HG03439 (cell line): ENCODE measurements at regions not wholly inside any gene's neighbourhood (a gene's known extent, or its start where the extent isn't known, plus 50 kb on each side); places are given as distances from the start of the nearest gene placed in this dataset.

Experiments
- ATAC-seq: cut with Tn5 transposase; IDR thresholded peaks from one replicate; pipeline ENCODE4 v1.9.1; 2021; ENCODE audit warnings: mild to moderate bottlenecking, moderate library complexity; ENCODE audit not compliant: unreplicated experiment

DNA sequence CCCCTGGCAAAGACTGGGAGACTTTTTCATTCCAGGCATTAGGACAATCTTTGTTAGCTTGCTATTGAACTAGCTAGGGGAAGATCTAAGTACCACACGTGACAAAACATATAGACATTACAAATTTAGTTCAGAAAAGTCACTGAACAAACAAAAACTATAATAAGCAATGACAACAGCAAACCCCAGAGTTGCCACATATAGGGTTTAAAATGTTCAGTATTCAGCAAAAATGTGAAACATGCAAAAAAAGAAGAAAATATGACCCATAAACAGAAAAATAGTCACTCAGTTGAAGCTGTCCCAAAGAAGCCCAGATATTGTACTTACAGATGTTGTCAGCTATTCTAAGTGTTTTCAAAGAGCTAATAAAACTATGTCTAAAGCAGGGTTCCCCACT lies 431.1 kb upstream of the CDH2 start:
- no peak for ATAC-seq

DNA sequence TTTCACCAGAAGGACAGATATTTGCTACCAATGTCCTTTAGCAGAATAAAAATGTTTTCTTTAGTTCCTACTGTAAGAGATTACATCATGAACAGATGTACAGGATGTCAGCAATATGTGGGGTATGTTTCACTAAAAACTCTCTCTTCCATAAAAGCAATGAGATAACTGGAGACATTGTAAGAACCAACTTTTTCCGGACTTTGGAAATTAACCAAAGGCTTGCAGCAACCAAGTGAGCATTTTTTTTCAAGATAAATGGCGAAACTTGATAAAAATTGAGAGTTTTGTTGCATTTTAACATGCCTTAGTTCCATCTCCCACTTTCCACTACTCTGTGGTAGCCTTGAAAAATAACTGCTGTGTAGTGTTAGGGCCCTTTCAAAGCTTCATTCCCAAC lies 429.8 kb upstream of the CDH2 start:
- ATAC-seq: no peak

DNA sequence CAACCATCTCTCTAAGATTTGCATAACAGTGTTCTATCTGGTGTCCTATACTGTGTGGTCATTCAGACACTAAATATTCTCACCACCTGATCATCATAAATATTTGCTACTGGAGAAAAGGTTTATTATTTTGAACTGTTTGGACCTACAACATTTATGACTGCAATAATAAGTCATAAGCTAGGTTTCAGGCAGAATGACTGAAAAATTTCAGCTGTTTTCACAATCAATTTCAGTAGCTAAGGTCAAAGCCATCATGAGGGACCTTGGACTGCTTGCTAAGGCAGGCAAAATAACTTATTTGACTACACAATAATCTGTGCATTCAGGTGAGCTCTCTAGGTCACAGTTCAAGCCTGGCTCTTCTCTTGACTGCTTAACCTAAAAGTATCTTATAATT lies 425.5 kb upstream of the CDH2 start:
- ATAC-seq: no peak

DNA sequence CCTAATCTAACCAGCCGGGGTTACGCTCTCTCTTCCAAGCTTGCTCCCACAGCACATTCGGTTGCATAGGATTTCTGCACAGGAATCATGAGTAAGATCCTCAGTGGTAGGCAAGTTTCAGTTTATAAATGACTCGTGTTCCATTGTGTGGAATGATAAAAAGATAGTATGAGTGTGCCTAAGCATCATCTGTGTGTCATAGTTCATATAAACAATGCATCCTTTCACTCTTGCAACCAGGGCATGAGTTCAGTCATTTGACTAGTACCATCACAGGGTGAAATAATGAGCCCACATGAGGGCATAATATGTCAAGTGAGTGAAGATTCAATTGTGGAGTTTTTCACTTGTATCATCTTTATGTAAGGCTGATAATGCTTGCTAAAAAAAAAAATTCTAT lies 417.1 kb upstream of the CDH2 start:
- ATAC-seq: no peak

DNA sequence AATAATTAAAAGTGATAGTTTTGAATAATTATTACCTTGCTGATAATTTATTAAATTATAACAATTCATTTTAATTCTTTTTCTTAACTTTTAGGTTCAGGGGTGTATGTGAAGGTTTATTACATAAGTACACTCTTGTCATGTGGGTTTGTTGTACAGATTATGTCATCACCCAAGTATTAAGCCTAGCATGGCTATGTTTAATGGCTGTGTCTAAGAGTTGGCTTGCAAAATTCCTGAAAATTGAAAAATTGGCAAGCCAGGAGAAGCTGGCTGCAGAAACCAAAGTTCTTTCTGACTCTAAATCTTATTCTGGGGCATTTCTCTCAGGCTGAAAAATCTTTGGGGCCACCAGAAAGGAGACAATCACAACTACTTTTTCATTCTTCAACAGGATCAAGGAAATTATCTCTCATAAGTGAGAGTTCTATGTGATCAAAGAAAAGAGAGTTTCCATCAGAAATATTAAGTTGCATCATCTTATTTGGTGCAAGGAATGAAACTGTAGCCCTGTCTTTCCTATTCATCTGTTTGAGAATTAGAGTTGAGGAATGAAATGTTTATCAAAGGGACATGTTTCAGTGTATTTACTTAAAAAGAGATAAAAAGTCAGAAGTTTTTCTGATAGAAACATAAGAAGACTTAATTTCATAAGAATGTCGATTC lies 412.1 kb upstream of the CDH2 start:
- no peak for ATAC-seq

DNA sequence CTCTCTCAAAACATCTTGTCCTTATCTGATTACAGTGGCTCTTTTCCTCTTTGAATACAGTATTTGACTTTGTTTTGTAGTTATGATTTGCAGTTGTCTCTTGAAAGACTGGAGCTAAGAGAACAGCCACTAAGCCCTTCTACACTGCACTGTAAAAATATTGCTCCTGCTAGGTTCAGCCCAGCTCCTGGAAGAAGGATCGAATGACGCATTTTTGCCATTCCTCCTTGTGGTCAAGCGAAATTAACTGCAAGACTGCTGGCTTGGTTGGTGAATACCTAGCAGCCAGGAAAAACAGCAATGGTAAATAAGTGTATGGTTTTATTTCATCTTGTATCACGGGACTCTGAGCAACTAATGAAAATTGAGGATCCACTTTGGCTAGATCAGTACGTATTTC lies 407.8 kb upstream of the CDH2 start:
- no peak for ATAC-seq

DNA sequence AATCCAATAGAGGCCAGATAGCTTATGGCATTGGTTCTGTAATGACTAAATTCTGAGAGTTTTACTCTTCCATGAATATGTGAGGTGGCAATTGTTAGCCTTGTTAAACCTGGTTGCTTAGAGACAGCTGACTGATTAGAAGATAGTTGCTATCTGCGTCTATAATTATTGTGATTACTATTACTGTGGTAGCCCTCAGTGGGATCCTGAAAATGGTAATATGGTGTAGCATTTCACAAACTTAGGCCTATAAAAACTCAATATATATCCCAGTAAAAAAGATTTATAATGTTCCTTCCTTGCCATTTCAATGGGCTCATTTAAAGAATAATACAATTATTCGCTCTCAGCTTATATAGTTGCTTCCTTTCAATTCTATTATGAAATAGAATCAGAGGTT lies 405.8 kb upstream of the CDH2 start:
- no peak for ATAC-seq

DNA sequence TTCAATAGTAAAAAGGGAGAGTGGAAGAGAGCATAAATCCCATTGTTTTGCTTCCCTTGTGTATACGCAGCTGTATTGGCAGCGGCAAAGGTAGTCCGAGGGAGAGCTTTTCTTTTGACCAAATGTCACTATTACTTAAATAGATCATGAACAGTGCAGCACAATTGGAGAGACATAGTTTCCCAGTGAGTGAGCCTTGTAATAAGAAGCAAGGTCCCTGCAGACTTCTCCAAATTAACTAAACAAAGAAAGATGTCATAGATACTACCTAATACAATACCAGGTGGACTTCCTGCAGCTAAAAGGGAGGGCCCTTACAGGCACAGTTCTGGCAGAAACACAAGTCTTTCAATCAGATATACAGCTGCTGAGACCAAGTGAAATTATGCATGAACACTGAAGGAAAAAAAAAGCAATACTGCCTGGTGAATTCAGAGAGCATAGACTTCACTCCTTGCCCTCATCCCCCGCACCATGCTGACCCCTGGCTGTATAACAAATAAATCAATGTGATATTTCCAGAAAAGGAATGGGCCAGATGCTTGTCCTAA lies 404.7 kb upstream of the CDH2 start:
- no peak for ATAC-seq

DNA sequence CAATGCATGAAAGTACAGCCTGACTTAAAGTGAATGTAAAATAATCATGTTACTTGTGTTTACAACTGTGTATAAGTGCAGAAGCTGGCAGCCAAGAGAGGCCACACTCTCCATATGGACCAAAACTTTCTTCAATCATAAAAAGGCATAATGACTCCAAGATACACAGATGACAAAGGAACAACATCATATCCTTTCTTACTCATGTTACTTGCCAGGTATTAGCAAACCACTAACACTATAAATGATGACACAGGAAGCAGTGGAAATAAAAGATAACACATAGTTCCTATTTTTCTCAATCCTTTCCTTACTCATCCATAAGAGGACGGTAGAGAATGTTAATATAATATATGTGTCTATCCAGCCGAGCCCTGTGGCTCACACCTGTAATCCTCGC lies 400.0 kb upstream of the CDH2 start:
- no peak for ATAC-seq

DNA sequence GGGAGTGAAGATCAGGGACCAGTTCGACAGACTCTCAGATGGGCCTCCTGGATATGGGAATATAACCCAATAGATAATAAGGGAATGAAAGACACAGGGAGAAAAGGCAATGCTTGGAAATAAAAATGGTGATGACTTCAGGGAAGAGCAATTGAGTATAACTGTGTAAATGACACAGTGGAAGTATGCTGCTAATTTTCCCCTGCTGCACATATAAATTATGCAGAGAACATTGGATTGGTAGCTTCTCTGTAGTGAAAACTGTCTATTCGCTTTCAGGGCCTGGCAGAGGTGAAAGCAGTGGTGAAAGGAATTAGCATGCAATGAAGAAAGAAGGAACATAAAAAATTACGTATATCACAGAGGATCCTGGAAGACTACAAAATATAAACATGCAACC lies 398.2 kb upstream of the CDH2 start:
- no peak for ATAC-seq

DNA sequence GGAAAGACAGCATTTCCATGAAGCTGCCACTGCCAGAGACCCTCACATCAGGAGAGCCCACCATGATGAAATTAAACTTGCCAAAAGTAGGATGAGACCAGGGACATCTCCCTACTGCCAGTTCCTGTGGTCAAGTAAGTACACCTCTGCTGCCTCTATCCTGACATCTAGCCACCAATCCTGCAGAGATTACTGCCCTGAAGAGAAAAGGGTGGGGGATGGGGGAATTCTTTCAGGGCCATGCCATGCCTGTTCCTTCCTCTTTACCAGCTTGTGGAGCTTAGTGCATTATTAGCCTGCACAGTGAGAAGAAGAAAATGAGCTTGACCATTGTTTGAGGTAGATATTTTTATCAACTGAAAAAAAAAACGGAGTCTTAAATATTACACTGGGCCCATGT lies 397.2 kb upstream of the CDH2 start:
- no peak for ATAC-seq

DNA sequence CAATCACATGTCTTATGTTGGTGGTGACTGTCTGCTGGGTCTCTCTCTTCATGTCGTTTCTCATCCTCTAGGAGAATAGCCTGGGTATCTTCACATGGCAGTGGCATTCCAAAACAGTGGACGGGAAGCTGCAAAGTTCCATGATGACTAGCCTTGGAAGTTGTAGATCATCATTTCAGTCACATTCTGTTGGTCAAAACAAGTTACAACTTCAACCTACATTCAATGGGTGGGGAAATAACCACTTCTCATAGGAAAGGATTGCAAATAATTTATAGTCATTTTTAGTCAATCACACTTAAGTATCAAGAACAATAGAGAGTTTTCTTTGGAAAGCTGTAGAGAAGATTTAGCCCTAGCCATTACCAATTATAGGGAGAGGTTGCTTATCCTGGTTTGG lies 395.0 kb upstream of the CDH2 start:
- ATAC-seq: no peak

DNA sequence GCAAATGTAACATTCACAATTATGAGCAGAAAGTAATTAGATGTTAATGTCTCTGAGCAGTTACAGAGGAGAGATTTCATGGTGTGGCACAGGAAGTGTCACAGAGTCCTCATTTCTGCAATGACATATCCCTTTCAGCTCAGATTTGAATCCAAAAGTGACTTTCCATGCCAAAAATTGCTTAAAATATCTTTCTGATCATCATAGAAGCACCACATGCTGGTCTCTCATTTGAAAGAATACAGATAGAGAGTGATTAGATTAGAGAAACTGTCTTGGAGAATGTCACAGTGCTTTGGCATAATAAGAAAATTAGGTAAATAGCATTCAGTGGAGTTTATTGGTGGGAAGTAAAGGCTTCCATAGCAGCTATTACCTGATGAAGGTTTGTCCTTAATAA lies 383.4 kb upstream of the CDH2 start:
- ATAC-seq: no peak

DNA sequence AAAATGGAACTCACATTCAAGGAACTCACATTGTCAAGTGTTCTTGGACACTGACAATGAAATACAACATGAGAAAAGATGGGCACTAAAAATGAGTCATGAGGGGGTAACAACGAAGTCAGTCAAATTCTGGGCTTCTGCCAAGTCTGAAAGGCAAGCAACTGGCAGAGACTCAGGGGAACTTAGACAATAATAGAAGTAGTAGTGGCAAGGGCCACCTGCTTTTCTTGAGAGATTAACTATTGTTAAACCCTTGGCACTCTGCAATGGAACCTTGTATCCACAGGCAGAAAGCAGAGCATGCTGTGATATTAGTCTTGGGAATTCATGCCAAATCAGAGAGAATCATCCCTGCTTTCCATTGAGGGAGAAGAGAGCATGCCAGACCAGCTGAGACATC lies 382.6 kb upstream of the CDH2 start:
- no peak for ATAC-seq

DNA sequence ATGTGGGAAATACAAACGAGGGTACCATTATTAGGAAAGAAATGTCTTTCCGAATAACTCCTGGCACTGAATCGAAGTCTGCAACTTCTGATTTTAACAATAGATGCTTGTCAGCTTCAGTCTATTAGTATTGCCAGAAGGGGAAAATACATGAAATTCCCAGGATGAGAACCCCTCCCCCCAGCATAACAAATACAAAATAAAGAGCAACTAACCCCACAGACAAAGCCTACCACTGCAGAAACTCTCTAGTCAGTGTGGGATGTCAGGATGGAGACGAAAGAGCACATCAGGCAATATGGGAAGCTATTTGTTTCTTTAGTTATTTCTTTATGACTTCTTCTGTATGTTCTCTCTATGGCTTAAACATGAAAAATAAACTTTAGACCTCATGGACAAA lies 365.0 kb upstream of the CDH2 start:
- no peak for ATAC-seq

DNA sequence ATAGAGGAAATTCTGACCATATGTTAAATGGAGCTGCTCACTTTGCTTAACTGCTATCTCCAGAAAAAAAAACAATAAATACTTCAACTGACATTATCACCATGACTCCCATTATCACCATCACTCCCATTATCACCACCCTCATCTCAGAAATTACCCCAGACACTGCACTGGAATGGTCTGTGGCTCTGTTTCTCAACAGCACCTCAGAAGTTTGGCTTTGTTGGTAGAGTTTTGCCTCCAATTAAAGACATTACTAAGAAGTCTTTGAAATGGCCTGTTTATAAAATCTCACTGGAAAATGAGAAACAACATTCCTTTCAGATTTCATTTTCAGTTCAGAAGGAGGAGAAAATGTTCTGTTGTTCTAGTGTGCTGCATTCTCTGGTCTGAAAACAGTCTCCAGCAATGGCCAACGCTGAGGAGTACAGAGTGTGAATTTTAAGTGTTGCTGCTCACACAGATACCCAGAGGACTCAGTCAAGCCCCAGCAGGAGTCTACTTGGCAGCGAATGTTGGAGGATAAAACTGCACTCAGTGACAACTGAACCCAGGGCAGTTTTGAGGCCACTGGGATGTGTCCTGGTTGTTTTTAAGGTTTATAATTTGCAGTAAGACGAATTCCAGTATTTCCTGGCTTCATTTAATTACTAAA lies 364.5 kb upstream of the CDH2 start:
- ATAC-seq: no peak

DNA sequence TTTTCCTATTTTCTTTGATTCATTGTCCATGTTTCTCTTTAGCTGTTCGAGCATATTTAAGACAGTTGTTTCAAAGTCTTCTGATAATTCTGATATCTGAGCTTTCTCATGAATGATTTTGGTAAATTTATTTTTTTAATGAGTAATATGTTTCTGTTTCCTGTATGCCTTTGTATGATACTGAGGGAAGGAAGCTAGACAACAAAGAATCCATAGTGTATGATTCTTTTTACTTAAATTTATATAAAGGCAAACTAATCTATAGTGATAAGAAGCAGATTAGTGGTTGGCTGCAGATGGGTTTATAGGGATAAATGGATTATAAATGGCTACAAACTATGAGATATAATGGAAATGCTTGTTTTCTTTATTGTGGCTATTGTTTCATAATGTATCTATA lies 352.7 kb upstream of the CDH2 start:
- ATAC-seq: no peak

DNA sequence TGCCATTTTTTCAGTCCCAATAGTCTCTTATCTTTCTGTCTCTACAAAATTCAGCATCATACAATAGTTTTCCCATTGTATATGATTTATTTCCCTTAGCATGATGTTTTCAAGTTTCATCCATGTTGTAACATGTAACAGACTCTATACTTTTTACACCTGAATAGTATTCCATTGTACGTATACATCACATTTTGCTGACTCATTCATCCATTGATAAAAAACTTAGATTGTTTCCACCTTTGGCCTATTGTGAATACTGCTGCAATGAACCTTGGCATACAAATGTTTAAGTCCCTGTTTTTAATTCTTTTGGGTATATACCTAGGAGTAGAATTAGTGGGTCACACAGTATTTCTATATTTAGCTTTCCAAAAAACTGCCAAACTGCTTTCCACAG lies 349.3 kb upstream of the CDH2 start:
- ATAC-seq: no peak

DNA sequence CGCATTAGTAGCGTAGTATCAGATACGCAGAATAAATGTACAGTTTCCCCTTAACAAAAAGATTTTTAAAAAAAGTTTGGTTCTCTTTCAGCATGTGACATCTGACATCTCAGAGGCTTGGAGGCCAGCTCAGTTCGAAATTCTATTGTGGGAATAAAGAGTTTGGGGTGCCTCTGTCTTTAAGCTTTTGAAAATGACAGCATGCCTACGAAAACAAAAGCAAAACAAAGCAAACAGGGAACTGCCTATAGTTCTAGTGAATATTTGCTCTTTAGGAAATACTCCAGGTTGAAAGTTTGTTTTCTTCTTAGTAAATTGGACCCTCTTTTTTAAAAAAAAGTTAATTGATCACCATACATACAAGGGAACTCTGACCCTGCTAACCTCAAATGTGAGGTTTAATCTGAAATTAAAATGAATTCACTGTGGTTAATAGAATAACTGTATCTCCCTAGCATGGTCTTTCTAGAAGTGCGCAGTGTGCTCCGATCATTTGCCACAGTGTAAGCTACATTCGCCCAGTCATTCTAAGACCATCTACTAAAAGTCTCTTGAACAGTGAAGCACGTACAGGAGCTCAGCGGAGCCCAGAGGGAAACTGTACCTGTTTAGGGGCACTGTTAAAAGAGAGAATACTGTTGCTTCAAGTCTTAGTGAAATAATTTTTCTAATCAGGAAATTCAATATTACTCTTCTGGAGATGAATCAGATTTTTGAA lies 347.0 kb upstream of the CDH2 start:
- no peak for ATAC-seq

DNA sequence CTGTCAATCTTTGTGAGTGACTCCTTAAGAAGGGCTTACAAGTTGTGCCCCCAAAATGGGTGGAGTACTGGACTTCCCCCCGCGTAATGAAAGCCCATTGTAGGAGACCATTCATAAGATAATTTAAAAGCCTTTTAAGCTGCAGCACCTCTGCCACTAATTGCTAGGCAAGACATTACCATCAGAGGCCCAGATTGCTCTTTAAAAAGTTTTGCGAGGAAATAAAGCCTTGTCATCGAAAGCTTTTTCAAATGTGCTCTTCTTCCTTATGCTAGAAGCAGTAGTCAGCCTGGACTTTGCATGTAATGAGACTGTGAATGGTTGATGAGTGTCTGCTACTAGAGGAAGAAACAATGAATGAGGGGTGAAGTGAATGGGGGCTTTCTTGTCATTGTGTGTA lies 345.3 kb upstream of the CDH2 start:
- no peak for ATAC-seq

DNA sequence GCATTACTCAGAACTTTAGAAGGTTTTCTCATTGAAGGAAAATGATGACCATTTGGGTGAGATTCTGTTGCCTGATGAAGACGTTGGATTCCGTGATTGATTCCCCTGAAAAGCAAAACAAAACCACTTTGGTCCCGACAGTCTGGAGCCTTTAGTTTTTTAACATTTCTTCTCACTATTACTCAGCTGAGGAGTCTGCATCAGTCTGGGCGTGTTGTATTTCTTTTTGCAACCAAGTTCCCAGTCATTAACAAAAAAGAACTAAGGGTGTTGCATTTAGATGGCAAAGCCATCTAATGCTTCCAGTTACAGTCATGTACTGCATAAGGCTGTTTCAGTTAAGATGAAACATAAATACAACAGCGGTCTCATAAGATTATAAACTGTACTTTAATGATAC lies 343.1 kb upstream of the CDH2 start:
- ATAC-seq: no peak

DNA sequence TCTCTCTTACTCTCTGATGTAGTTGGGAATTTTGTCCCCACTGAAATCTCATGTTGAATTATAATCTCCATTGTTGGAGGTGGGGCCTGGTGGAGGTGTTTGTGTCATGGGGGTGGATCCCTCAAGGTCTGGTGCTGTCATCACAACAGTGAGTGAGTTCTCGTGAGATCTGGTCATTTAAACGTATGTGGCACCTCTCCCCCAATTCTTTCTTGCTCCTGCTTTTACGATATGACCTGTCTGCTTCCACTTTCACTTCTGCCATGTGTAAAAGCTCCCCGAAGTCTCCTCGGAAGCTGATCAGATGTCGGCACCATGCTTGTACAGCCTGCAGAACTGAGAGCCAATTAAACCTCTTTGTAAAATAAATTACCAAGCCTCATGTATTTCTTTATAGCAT lies 337.8 kb upstream of the CDH2 start:
- ATAC-seq: no peak
